IMR-90 (cell line): ENCODE measurements at regions not wholly inside any gene's neighbourhood (a gene's known extent, or its start where the extent isn't known, plus 50 kb on each side); places are given as distances from the start of the nearest gene placed in this dataset.

Experiments used
- ATAC-seq: fragments of 200-7000 bp; cut with Tn5 transposase; 2 replicates; pipeline ENCODE4 v1.9.1; 2020; ENCODE audit warnings: low read depth, mild to moderate bottlenecking, moderate library complexity
- BruUV-seq: library from RNA; stranded (reverse); fragments of 400-500 nt; replicated peaks from 2 replicates; lab custom pipeline; 2021; lab: Mats Ljungman, UMichigan
- CTCF ChIA-PET: fragments of 300-600 bp; formaldehyde crosslinking; extraction: SDS; loops from one replicate; lab custom pipeline; 2021; ENCODE audit warnings: antibody characterized with exemption; lab: Yijun Ruan, JAX
- POLR2A ChIA-PET: fragments of 300-600 bp; sonication (Branson Sonifier 250); formaldehyde crosslinking; loops from one replicate; lab custom pipeline; 2022; ENCODE audit warnings: antibody characterized with exemption; ENCODE audit not compliant: unreplicated experiment; lab: Charles Lee
- DNase-seq: peaks from one replicate; pipeline ENCODE4 v3.0.0; 2013
- H2AFZ ChIP-seq: replicated peaks from 2 replicates; pipeline ENCODE3; 2013; ENCODE audit warnings: low read length, mild to moderate bottlenecking; ENCODE audit not compliant: poor library complexity
- H2AK5ac ChIP-seq: 2 replicates; pipeline ENCODE4 v1.6.1; 2013; ENCODE audit warnings: low read depth, low read length, inconsistent platforms
- H2AK9ac ChIP-seq: replicated peaks from 2 replicates; pipeline ENCODE3; 2013; ENCODE audit warnings: mild to moderate bottlenecking, low read depth, low read length, moderate library complexity; ENCODE audit not compliant: poor library complexity
- H2BK120ac ChIP-seq: 2 replicates; pipeline ENCODE4 v1.6.1; 2013; ENCODE audit warnings: low read depth, low read length, inconsistent platforms
- H2BK15ac ChIP-seq: 3 replicates; pipeline ENCODE4 v1.6.1; 2013; ENCODE audit warnings: low read depth, low read length, inconsistent platforms
- H2BK20ac ChIP-seq: 2 replicates; pipeline ENCODE4 v1.6.1; 2013; ENCODE audit warnings: low read depth, mild to moderate bottlenecking, inconsistent platforms, low read length, moderate library complexity
- H2BK5ac ChIP-seq: 2 replicates; pipeline ENCODE4 v1.6.1; 2013; ENCODE audit warnings: mild to moderate bottlenecking, low read depth, low read length, inconsistent platforms; ENCODE audit not compliant: poor library complexity, severe bottlenecking
- H3K14ac ChIP-seq: replicated peaks from 2 replicates; pipeline ENCODE4 v1.6.1; 2013; ENCODE audit warnings: low read depth, low read length, inconsistent platforms
- H3K18ac ChIP-seq: 2 replicates; pipeline ENCODE4 v1.6.1; 2013; ENCODE audit warnings: low read depth, low read length, control low read depth
- H3K23ac ChIP-seq: 2 replicates; pipeline ENCODE4 v1.6.1; 2013; ENCODE audit warnings: low read depth, low read length, inconsistent platforms
- H3K27ac ChIP-seq: 2 replicates; pipeline ENCODE4 v1.5.1; 2013; ENCODE audit warnings: mild to moderate bottlenecking, control low read depth, low read length; ENCODE audit not compliant: insufficient read depth
- H3K27me3 ChIP-seq: 2 replicates; pipeline ENCODE4 v1.6.1; 2013; ENCODE audit warnings: low read length; ENCODE audit not compliant: control insufficient read depth, insufficient read depth
- H3K36me3 ChIP-seq: 2 replicates; pipeline ENCODE4 v1.6.1; 2013; ENCODE audit warnings: low read length, mixed read lengths; ENCODE audit not compliant: control insufficient read depth, insufficient read depth
- H3K4ac ChIP-seq: 2 replicates; pipeline ENCODE4 v1.6.1; 2013; ENCODE audit warnings: low read depth, low read length, inconsistent platforms
- H3K4me1 ChIP-seq: 2 replicates; pipeline ENCODE4 v1.6.1; 2013; ENCODE audit warnings: low read length, mixed read lengths; ENCODE audit not compliant: control insufficient read depth, insufficient read depth
- H3K4me2 ChIP-seq: 2 replicates; pipeline ENCODE4 v1.6.1; 2013; ENCODE audit warnings: low read depth, mild to moderate bottlenecking, control low read depth, low read length, moderate library complexity
- H3K4me3 ChIP-seq: 2 replicates; pipeline ENCODE4 v1.5.1; 2013; ENCODE audit warnings: low read depth, mild to moderate bottlenecking, control low read depth, low read length, moderate library complexity; ENCODE audit not compliant: insufficient read depth
- H3K56ac ChIP-seq: 2 replicates; pipeline ENCODE4 v1.6.1; 2013; ENCODE audit warnings: low read length, inconsistent platforms; ENCODE audit not compliant: insufficient read depth; ENCODE audit errors: extremely low read depth
- H3K79me1 ChIP-seq, 2 experiments: 2 replicates each; pipeline ENCODE4 v1.6.1; 2013; ENCODE audit warnings: low read length in 2 of 2, inconsistent platforms in 1 of 2, low read depth in 1 of 2
- H3K9ac ChIP-seq: 2 replicates; pipeline ENCODE4 v1.6.1; 2013; ENCODE audit warnings: low read depth, low read length, control low read depth
- H3K9me1 ChIP-seq: 2 replicates; pipeline ENCODE4 v1.6.1; 2013; ENCODE audit warnings: low read length, inconsistent platforms; ENCODE audit not compliant: insufficient read depth
- H3K9me3 ChIP-seq: 2 replicates; pipeline ENCODE4 v1.6.1; 2013; ENCODE audit warnings: low read length; ENCODE audit not compliant: control insufficient read depth, insufficient read depth
- H4K20me1 ChIP-seq: 2 replicates; pipeline ENCODE4 v1.6.1; 2013; ENCODE audit warnings: low read length, inconsistent platforms; ENCODE audit not compliant: insufficient read depth
- H4K5ac ChIP-seq: 2 replicates; pipeline ENCODE4 v1.6.1; 2013; ENCODE audit warnings: mild to moderate bottlenecking, low read depth, low read length, control low read depth
- H4K8ac ChIP-seq, 2 experiments: 2 replicates each; pipeline ENCODE4 v1.6.1; 2013; ENCODE audit warnings: low read depth in 2 of 2, low read length in 2 of 2, control low read depth in 1 of 2, inconsistent platforms in 1 of 2
- H4K91ac ChIP-seq: 2 replicates; pipeline ENCODE4 v1.6.1; 2013; ENCODE audit warnings: low read depth, low read length, inconsistent platforms; ENCODE audit not compliant: insufficient read depth
- BHLHE40 ChIP-seq: fragments of 150-350 bp; IDR thresholded peaks from 2 replicates; pipeline ENCODE4 v1.6.1; 2016; ENCODE audit warnings: mild to moderate bottlenecking, low read depth, low read length
- CEBPB ChIP-seq: IDR thresholded peaks from 2 replicates; pipeline ENCODE4 v1.6.1; 2012; ENCODE audit warnings: low read depth, low read length, improper control_type of control experiment
- CHD1 ChIP-seq: IDR thresholded peaks from 2 replicates; pipeline ENCODE4 v1.6.1; 2012; ENCODE audit warnings: low read depth, low read length, improper control_type of control experiment
- MXI1 ChIP-seq: IDR thresholded peaks from 2 replicates; pipeline ENCODE4 v1.6.1; 2012; ENCODE audit warnings: low read depth, mild to moderate bottlenecking, low read length, moderate library complexity, borderline replicate concordance
- RFX5 ChIP-seq: IDR thresholded peaks from 2 replicates; pipeline ENCODE4 v1.8.0; 2012; ENCODE audit warnings: low read depth, mild to moderate bottlenecking, low read length, moderate library complexity
- SMC3 ChIP-seq: fragments of 150-350 bp; IDR thresholded peaks from 2 replicates; pipeline ENCODE4 v1.6.1; 2016; ENCODE audit warnings: low read depth, mild to moderate bottlenecking, antibody characterized with exemption, low read length, moderate library complexity
- WGBS, 2 experiments: methylation state at CpG; one replicate each; pipeline versions ENCODE4 v1.1.5 to v1.1.7; 2013; ENCODE audit warnings: missing lambda C conversion rate in 2 of 2; ENCODE audit not compliant: insufficient read length in 1 of 2; ENCODE audit errors: extremely low coverage in 2 of 2; 5-methylcytosine and 5-hydroxymethylcytosine counted together
- dilution Hi-C: fragments of 300-500 bp; cut with HindIII; formaldehyde crosslinking; loops from one replicate; pipeline ENCODE4 v1.14.3; 2018; ENCODE audit warnings: low sequenced_read_pairs; ENCODE audit not compliant: unreplicated experiment
- in situ Hi-C: fragments of 300-500 bp; cut with MboI; formaldehyde crosslinking; loops from 3 replicates; pipeline ENCODE4 v1.14.3; 2019; ENCODE audit warnings: low sequenced_read_pairs, inconsistent platforms, mixed read lengths
- intact Hi-C: fragments of 100-400 bp; cut with micrococcal nuclease; formaldehyde crosslinking; loops from 2 replicates; pipeline ENCODE4 v1.10.0; 2022
- TF ChIP-seq, protein P1 (sequence below): fragments of 150-350 bp; IDR thresholded peaks from 2 replicates; pipeline ENCODE4 v1.6.1; 2016; ENCODE audit warnings: low read depth, mild to moderate bottlenecking, low read length, moderate library complexity, borderline replicate concordance
- TF ChIP-seq, protein P2 (sequence below): conservative IDR thresholded peaks from 2 replicates; pipeline ENCODE4 v1.5.1; 2012; ENCODE audit warnings: mild to moderate bottlenecking, low read depth, low read length, improper control_type of control experiment

DNA sequence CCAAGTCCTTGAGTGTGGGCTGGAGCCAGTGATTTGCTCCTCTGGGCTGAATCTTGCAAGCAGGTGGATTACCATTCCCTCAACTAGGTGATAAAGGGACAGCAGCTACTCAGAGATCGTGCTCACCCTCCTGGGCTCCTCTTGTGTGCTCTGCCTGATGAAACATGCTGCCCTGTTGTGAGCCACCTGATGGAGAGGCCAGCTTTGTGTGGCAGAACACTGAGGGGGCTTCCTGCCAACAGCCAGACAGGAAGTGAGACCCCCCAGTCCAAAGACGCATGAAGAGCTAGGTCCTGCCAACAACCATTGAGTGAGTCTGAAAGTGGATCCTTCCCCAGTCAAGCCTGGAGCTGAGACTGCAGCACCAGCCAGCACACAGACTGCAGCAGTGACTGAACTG is 106.4 kb upstream of the IRX2 start:
- Histone ChIP-seq H2BK5ac (no peak overlapping the region), H2AK9ac (no peak overlapping the region), H3K4me1 (no peaks in the 10 kb centered on the region), H2BK20ac (no peak overlapping the region), H4K5ac (no peak overlapping the region), H3K23ac (no peak overlapping the region), H4K20me1 (no peaks in the 10 kb centered on the region), H3K9ac (no peak overlapping the region), H3K27ac (no peak overlapping the region), H3K4me3 (no peak overlapping the region), H3K18ac (no peak overlapping the region), H3K14ac (no peak overlapping the region), H2BK120ac (no peak overlapping the region), H3K4me2 (no peak overlapping the region), H3K4ac (no peak overlapping the region), H2AFZ (no peak overlapping the region), H3K36me3 (no peaks in the 10 kb centered on the region), H3K79me1 (no peaks in the 10 kb centered on the region), H2AK5ac (no peak overlapping the region), H3K56ac (no peak overlapping the region), H3K9me3 (peaks cover 23% of the 10 kb centered on the region), H3K27me3 (no peaks in the 10 kb centered on the region), H4K91ac (no peak overlapping the region), H3K9me1 (no peaks in the 10 kb centered on the region), H4K8ac (no peak overlapping the region), H2BK15ac (no peak overlapping the region)
- intact Hi-C loops = no loop called here
- WGBS, 2 experiments = 33% methylated on average over 1 of the region's 2 CpGs; no CpG with 5 or more reads in 1 of the 2 experiments
- ChIA-PET POLR2A (no interaction called here), CTCF (no interaction called here)
- in situ Hi-C loops = no loop called here
- TF ChIP-seq CEBPB = no peak
- TF ChIP-seq, protein P1, sequence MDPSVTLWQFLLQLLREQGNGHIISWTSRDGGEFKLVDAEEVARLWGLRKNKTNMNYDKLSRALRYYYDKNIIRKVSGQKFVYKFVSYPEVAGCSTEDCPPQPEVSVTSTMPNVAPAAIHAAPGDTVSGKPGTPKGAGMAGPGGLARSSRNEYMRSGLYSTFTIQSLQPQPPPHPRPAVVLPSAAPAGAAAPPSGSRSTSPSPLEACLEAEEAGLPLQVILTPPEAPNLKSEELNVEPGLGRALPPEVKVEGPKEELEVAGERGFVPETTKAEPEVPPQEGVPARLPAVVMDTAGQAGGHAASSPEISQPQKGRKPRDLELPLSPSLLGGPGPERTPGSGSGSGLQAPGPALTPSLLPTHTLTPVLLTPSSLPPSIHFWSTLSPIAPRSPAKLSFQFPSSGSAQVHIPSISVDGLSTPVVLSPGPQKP = no peak
- no peak for TF ChIP-seq SMC3
- TF ChIP-seq RFX5 = no peak
- TF ChIP-seq BHLHE40 = no peak
- TF ChIP-seq MXI1 = no peak
- TF ChIP-seq CHD1 = no peak
- TF ChIP-seq, protein P2, sequence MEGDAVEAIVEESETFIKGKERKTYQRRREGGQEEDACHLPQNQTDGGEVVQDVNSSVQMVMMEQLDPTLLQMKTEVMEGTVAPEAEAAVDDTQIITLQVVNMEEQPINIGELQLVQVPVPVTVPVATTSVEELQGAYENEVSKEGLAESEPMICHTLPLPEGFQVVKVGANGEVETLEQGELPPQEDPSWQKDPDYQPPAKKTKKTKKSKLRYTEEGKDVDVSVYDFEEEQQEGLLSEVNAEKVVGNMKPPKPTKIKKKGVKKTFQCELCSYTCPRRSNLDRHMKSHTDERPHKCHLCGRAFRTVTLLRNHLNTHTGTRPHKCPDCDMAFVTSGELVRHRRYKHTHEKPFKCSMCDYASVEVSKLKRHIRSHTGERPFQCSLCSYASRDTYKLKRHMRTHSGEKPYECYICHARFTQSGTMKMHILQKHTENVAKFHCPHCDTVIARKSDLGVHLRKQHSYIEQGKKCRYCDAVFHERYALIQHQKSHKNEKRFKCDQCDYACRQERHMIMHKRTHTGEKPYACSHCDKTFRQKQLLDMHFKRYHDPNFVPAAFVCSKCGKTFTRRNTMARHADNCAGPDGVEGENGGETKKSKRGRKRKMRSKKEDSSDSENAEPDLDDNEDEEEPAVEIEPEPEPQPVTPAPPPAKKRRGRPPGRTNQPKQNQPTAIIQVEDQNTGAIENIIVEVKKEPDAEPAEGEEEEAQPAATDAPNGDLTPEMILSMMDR = no peak
- DNase-seq (no peak), ATAC-seq (no peak)
- dilution Hi-C loops = no loop called here
- no TSS peak for BruUV-seq
